GM18511 (cell line): ENCODE measurements at regions not wholly inside any gene's neighbourhood (a gene's known extent, or its start where the extent isn't known, plus 50 kb on each side); places are given as distances from the start of the nearest gene placed in this dataset.
"Not testable (repeated sequence)": the region's sequence is repeated elsewhere in the genome, so short reads cannot be mapped to it uniquely, and the experiment has no call there.

Experiments used
- ATAC-seq: cut with Tn5 transposase; IDR thresholded peaks from one replicate; pipeline ENCODE4 v1.9.1; 2021; ENCODE audit warnings: mild to moderate bottlenecking, moderate library complexity; ENCODE audit not compliant: unreplicated experiment

DNA sequence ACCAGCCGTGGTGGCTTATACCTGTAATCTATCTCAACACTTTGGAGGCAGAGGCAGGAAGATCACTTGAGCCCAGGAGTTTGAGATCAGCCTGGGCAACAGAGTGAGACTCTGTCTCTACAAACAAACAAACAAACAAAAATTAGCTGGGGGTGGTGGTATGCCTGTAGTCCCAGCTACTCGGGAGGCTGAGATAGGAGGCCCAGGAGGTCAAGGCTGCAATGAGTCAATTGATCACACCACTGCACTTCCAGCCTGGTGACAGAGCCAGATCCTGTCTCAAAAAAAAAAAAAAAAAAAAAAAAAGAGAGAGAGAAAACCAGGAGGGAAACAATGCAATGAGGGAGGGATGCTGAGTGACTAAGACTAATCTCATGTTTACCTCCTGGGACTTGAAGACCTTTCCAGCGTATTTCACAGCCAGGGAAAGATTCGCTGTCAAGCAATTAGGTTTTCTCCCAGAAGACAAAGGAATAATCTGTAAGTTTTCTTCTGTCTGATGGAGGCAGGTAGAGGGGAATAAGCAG is 51.1 kb upstream of the MIER3 start:
- ATAC-seq, result no peak

DNA sequence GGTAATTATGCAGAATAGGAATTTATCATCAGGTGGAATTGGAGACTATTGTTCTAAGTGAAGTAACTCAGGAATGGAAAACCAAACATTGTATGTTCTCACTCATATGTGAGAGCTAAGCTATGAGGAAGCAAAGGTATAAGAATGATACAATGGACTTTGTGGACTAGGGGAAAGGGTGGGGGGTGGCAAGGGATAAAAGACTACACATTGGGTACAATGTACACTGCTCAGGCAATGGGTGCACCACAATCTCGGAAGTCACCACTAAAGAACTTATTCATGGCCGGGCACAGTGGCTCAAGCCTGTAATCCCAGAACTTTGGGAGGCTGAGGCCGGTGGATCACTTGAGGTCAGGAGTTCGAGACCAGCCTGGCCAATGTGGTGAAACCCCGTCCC is 51.6 kb upstream of the MIER3 start:
- not testable (repeated sequence) for ATAC-seq

GRCh38 chr5:57004800-57005199 is 52.9 kb upstream of the MIER3 start:
- ATAC-seq, result no peak

DNA sequence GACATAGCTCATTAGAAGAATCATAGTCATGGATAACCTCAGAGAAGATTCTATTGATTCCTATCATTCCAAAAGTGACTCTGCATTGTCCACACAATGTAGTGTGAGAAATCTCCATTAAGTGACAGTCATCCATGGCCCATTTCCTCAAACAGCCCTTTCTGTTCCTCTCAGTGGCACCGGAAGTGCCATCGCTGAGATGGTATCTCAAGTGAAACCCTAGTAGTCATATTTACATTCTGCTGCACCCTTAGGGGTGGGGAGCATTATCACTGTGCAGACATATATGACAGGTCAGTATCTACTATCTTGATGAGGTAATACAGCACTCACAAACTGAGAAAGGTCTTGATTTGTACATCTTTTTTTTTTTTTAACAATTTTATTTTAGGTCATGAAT is 55.4 kb upstream of the MIER3 start:
- ATAC-seq, result peak; percentile 95

DNA sequence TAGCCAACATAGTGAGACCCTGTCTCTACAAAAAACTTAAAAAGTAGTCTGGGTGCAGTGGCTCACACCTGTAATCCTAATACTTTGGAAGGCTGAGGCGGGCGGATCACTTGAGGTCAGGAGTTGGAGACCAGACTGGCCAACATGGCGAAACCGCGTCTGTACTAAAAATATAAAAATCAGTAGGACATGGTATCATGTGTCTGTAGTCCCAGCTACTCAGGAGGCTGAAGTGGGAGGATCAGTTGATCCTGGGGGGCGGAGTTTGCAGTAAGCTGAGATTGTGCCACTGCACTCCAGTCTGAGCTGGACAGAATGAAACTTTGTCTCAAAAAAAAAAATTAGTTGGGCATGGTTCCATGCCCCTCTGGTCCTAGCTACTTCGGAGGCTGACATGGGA is 57.9 kb upstream of the MIER3 start:
- ATAC-seq, result no peak

GRCh38 chr5:57010786-57011185 is 58.9 kb upstream of the MIER3 start:
- ATAC-seq, result no peak

DNA sequence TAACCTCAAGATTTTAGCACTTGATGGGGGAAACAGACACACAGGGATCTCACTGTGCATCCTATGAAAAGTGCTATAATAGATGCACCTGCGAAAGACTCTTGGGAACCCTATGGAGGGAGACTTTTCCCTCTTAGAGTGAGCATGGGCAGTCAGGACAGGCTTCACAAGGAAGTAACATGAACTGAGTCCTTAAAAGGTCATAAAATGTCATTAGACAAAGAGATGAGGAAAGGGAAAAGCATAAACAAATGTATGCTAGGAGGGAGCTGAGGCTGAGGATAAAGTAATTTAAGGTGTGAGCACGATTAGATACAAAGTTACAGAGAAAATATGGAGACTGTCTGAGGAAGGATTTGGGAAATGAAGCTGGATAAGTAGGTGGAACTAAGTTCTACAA is 60.6 kb upstream of the MIER3 start:
- ATAC-seq, result no peak

GRCh38 chr5:57025961-57026360 is 74.0 kb upstream of the MIER3 start:
- no peak for ATAC-seq

- ATAC-seq, result no peak
Observed at GRCh38 chr5:57028161-57028560, 76.2 kb upstream of the MIER3 start.

DNA sequence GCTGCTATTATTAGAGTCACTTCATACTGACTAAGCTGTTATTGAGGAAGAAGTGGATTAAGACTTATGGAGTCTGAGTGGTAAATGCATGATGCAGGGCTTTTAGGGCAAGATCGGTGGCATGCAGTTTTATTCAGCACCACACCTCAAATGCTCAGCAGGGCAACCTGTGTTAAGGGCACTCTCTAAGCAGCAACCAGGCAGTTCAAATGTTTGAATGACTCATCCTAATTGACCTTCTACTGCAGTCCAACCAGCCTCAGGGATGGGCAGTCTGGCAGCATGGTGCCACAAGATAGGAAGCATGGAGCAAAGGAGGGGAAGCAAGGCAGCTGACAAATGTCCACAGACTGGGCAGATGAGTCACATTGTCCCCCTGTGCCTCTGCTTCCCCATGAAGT is 80.2 kb upstream of the MIER3 start:
- no peak for ATAC-seq

DNA sequence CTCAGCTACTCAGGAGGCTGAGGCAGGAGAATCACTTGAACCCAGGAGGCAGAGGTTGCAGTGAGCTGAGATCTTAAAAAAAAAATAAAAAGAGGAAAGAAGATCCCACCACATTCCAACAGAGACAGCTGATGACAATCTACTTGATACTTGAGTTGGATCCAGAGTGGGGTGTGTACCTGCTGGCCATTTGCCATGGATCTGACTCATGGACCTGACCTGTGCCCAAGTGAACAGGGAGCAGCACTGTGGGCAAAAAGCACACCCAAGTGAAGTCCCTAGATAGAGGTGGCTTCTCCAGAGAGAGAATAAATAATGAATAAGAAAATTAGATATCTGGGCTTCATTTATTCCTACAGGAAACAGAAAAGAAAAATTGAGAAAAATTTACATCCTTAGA is 81.2 kb upstream of the MIER3 start:
- no peak for ATAC-seq

- ATAC-seq, result no peak
Observed at GRCh38 chr5:57033503-57033902, 81.6 kb upstream of the MIER3 start.

- ATAC-seq, result no peak
Observed at GRCh38 chr5:57034201-57034916, 82.4 kb upstream of the MIER3 start.

DNA sequence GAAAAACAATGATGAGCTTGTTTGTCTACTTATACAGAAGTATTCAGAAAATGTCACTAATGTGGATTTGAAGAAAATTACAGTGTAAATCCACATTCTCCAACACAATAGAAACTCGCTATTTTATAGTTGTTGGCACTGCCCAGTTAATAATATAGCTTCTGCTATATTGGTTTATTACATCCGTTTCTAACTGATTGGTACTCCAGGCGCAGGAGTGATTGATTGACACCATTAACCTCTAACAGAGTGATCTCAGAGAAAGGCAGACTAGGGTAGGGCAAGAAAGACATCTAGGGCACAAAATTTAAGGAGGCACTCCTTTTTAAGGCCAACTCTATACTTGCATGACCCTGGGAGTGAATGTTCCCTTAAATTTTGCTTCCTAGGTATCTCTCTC is 84.0 kb upstream of the MIER3 start:
- no peak for ATAC-seq

DNA sequence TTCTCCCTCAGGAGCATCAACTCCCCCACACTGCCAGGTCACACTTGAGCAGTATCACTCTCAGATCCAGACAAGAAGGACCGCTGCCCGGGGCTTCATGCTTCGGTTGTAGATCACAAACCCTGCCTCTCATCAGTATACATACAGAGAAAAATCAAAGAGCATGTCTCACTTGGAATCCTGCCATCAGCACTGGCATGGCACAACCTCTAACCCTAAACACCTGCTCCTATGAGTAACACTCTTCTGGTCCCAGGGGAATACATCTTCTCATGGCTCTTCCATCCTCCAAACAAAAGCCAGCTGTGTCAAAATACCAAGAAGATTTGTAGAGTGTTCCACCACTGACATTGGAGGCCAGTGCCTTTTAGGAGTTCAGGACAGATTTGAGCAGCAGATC is 84.8 kb upstream of the MIER3 start:
- no peak for ATAC-seq

GRCh38 chr5:57037355-57037754 is 85.4 kb upstream of the MIER3 start:
- ATAC-seq, result no peak

- ATAC-seq, result no peak
Observed at GRCh38 chr5:57041570-57041969, 89.6 kb upstream of the MIER3 start.

DNA sequence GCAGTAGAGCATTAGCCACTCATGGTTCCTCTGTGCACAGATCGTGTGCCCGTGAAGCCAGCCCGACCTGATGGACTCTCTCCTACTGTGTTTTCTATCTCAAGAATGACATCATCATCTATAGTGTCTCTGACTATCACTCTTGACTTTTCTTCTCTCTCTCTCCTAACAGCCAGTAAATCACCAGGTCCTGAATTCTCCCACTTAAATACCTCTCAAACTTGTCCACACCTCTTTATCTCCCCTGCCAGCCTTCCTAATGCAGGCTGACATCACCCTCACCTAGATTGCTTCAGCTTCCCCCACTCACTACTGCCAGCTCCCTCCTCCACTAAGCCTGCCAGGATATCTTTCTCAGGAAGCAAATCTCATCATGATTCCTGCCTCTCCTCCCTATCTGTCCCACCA is 90.6 kb upstream of the MIER3 start:
- ATAC-seq, result no peak

GRCh38 chr5:57054135-57054534 is 102.2 kb upstream of the MIER3 start:
- ATAC-seq, result no peak

GRCh38 chr5:57054671-57055070 is 102.7 kb upstream of the MIER3 start:
- ATAC-seq, result no peak

GRCh38 chr5:57055731-57056130 is 103.8 kb upstream of the MIER3 start:
- no peak for ATAC-seq

- no peak for ATAC-seq
Observed at GRCh38 chr5:57063773-57064172, 110.1 kb upstream of the GPBP1 start.
